DND-41 (cell line): ENCODE measurements at regions not wholly inside any gene's neighbourhood (a gene's known extent, or its start where the extent isn't known, plus 50 kb on each side); places are given as distances from the start of the nearest gene placed in this dataset.

ENCODE experiments used
- ATAC-seq: fragments of 200-7000 bp; cut with Tn5 transposase; 3 replicates; pipeline ENCODE4 v1.9.1; 2021; ENCODE audit warnings: low read depth; ENCODE audit not compliant: insufficient read depth
- DNase-seq: peaks from one replicate; pipeline ENCODE4 v3.0.0-alpha.2; 2020
- H2AFZ ChIP-seq: 2 replicates; pipeline ENCODE4 v1.6.0; 2012; ENCODE audit warnings: low read depth, low read length
- H3K27ac ChIP-seq: 2 replicates; pipeline ENCODE4 v1.5.1; 2012; ENCODE audit warnings: low read length, inconsistent platforms
- H3K27me3 ChIP-seq: fragments of 200-600 bp; sonication (generic); 2 replicates; pipeline ENCODE4 v1.6.0; 2012; ENCODE audit warnings: low read length, mild to moderate bottlenecking, inconsistent platforms; ENCODE audit not compliant: insufficient read depth, poor library complexity
- H3K36me3 ChIP-seq: 2 replicates; pipeline ENCODE4 v1.5.1; 2012; ENCODE audit warnings: low read length, inconsistent platforms; ENCODE audit not compliant: insufficient read depth
- H3K4me1 ChIP-seq: 2 replicates; pipeline ENCODE4 v1.5.1; 2012; ENCODE audit warnings: mild to moderate bottlenecking, low read length; ENCODE audit not compliant: insufficient read depth
- H3K4me2 ChIP-seq: 2 replicates; pipeline ENCODE4 v1.6.0; 2012; ENCODE audit warnings: mild to moderate bottlenecking, moderate library complexity, low read length, inconsistent platforms; ENCODE audit not compliant: insufficient read depth
- H3K4me3 ChIP-seq, 2 experiments: fragments of 200-600 bp in 1 of 2; shearing (Covaris generic) in 1 of 2; 2 replicates each; pipeline ENCODE4 v1.5.1; 2012 to 2016; ENCODE audit warnings: inconsistent platforms in 2 of 2, low read length in 2 of 2, mild to moderate bottlenecking in 2 of 2, low read depth in 1 of 2, moderate library complexity in 1 of 2
- H3K79me2 ChIP-seq: 2 replicates; pipeline ENCODE4 v1.6.0; 2012; ENCODE audit warnings: low read length, inconsistent platforms; ENCODE audit not compliant: insufficient read depth
- H3K9ac ChIP-seq: 2 replicates; pipeline ENCODE4 v1.6.0; 2012; ENCODE audit warnings: low read depth, mild to moderate bottlenecking, inconsistent platforms, low read length, moderate library complexity
- H3K9me3 ChIP-seq: 2 replicates; pipeline ENCODE4 v1.5.1; 2012; ENCODE audit warnings: low read length, moderate library complexity, mild to moderate bottlenecking, inconsistent platforms; ENCODE audit not compliant: insufficient read depth, severe bottlenecking
- H4K20me1 ChIP-seq: 2 replicates; pipeline ENCODE4 v1.6.0; 2012; ENCODE audit warnings: low read length; ENCODE audit not compliant: insufficient read depth
- EZH2 ChIP-seq: IDR thresholded peaks from 3 replicates; pipeline ENCODE4 v1.6.1; 2012; ENCODE audit warnings: borderline replicate concordance, low read depth, mild to moderate bottlenecking, moderate library complexity, low read length, inconsistent platforms; ENCODE audit not compliant: severe bottlenecking
- TF ChIP-seq, protein P1 (sequence below): IDR thresholded peaks from 2 replicates; pipeline ENCODE4 v1.5.1; 2012; ENCODE audit warnings: borderline replicate concordance, low read length, moderate library complexity, mild to moderate bottlenecking; ENCODE audit not compliant: poor library complexity, severe bottlenecking; ENCODE audit errors: extremely low read depth

DNA sequence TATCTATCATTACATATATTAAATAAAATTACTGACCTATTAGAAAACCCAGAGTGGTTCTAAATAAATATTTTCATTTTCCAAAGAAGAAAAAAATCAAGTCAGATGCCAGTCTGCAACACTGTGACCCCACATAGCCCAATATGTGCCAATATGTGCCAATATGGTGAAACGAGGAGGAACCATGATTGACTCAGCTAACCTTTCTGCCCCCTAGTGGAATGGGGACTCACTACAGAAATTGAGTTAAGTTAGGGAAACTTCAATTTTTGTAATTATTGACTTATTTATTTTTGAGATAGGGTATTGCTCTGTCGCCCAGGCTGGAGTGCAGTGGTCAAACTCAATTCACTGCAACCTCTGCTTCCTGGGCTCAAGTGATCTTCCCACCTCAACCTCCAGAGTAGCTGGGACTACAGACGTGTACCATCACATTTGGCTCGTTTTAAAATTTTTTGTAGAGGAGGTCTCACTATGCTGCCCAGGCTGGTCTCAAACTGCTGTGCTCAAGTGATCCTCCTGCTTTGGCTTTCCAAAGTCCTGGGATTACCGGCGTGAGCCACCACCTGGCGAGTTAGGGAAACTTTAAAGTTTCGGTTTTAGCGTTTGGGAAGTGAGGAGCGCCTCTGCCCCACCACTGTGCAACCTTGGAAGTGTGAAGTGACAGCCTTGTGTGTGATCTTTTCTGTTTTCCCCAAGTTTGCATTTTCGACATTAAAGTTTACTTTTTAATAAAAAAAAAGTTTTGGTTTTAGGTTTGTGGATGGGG lies 116.8 kb upstream of the SHISA3 start:
- ATAC-seq (peak; percentile 57; the same call in 2 of the 3 replicates), DNase-seq (peak; percentile 26)
- no peak overlapping the region for H3K27ac ChIP-seq
- no peak overlapping the region for H2AFZ ChIP-seq
- H3K4me1 ChIP-seq: no peaks in the 10 kb centered on the region
- H4K20me1 ChIP-seq: no peaks in the 10 kb centered on the region
- no peaks in the 10 kb centered on the region for H3K27me3 ChIP-seq
- no peak overlapping the region for H3K4me2 ChIP-seq
- no peak overlapping the region for H3K9ac ChIP-seq
- TF ChIP-seq, protein P1, sequence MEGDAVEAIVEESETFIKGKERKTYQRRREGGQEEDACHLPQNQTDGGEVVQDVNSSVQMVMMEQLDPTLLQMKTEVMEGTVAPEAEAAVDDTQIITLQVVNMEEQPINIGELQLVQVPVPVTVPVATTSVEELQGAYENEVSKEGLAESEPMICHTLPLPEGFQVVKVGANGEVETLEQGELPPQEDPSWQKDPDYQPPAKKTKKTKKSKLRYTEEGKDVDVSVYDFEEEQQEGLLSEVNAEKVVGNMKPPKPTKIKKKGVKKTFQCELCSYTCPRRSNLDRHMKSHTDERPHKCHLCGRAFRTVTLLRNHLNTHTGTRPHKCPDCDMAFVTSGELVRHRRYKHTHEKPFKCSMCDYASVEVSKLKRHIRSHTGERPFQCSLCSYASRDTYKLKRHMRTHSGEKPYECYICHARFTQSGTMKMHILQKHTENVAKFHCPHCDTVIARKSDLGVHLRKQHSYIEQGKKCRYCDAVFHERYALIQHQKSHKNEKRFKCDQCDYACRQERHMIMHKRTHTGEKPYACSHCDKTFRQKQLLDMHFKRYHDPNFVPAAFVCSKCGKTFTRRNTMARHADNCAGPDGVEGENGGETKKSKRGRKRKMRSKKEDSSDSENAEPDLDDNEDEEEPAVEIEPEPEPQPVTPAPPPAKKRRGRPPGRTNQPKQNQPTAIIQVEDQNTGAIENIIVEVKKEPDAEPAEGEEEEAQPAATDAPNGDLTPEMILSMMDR: peak; percentile 68
- TF ChIP-seq EZH2: no peak
- no peaks in the 10 kb centered on the region for H3K9me3 ChIP-seq
- H3K79me2 ChIP-seq: no peaks in the 10 kb centered on the region
- no peaks in the 10 kb centered on the region for H3K36me3 ChIP-seq
- no peak overlapping the region for H3K4me3 ChIP-seq

DNA sequence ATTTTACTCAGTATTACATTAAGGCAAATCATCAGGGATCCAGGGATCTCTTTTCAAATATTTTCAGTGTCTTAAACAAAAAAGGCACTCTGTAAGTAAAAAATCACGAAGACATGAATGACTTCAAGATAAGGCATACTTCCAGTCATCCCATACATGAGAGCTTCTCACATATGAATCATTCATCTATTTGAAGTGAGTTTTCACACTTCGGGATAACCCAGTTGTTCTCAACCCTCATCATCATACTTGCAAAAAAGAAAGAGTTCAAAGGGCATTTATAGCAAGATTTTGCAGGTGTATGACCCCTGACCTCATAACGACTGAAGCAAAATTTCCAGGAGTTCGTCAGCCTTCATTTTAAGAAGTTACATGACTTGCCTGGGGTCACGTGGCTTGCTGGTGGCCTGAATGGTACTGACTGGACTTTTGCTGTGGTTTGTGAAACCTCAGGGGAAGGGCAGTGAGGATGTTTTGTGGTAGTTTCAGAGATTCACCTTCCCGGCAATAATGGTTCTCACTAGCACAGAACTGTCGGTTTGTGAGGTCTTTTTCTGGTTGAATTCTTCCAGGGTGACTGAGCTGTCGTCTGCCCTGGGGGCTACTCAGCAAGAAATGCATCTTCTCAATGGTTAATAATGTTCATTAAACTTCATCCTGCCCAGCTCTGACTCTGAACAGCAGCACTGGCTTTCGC lies 115.8 kb upstream of the SHISA3 start:
- TF ChIP-seq EZH2: no peak
- TF ChIP-seq, protein P1: no peak
- no peaks in the 10 kb centered on the region for H3K4me1 ChIP-seq
- no peak overlapping the region for H3K9ac ChIP-seq
- DNase-seq: no peak
- no peak for ATAC-seq
- H3K9me3 ChIP-seq: no peaks in the 10 kb centered on the region
- H3K27me3 ChIP-seq: no peaks in the 10 kb centered on the region
- H3K36me3 ChIP-seq: no peaks in the 10 kb centered on the region
- H3K79me2 ChIP-seq: no peaks in the 10 kb centered on the region
- H4K20me1 ChIP-seq: no peaks in the 10 kb centered on the region
- H3K4me2 ChIP-seq: no peak overlapping the region
- no peak overlapping the region for H3K27ac ChIP-seq
- no peak overlapping the region for H3K4me3 ChIP-seq
- H2AFZ ChIP-seq: no peak overlapping the region

DNA sequence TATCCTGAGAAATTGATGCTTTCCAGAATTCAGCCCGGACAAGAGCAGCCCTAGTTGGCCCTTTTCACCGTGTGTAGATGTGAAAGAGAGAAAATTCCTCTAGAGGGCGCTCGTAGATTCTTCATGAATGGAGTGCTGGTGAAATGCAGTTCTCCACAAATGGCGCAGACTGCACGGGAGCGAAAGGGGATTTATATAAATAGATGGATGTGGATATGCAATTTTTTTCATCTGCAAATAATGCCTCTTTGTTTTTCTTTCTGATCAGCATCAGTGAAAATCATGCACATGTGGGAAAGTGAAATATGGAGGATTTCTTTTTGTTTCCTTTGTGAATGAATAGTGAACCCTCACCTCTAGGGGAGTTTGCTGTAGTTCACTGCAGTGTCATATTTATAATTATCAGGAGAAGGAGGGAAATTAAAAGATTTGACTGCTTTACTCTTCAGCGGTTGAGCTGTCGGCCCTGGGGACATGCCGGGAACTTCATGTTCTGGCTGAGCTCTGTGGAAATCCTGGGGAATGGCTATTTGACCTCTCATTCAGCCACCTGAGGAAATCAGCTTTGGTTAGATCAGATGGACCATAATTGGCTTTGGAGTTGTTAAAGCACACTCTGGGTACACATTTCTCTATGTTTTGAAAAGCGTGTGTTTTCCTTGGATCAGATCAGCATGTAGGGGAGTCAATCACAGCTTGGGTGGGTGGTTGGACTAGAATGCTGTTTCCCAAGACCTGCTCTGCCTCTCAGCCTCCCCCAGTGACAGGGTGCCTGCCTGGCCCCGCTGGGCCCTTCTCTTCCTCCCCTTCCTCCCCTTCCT lies 115.0 kb upstream of the SHISA3 start:
- DNase-seq: peak; percentile 43
- H3K9me3 ChIP-seq: no peaks in the 10 kb centered on the region
- no peak overlapping the region for H3K4me3 ChIP-seq
- ATAC-seq: peak; percentile 93
- H2AFZ ChIP-seq: no peak overlapping the region
- TF ChIP-seq, protein P1: peak; percentile 79
- no peak for TF ChIP-seq EZH2
- H3K9ac ChIP-seq: no peak overlapping the region
- no peak overlapping the region for H3K27ac ChIP-seq
- no peaks in the 10 kb centered on the region for H3K79me2 ChIP-seq
- no peaks in the 10 kb centered on the region for H3K27me3 ChIP-seq
- no peak overlapping the region for H3K4me2 ChIP-seq
- H3K4me1 ChIP-seq: no peaks in the 10 kb centered on the region
- H4K20me1 ChIP-seq: no peaks in the 10 kb centered on the region
- H3K36me3 ChIP-seq: no peaks in the 10 kb centered on the region
